Body of pancreas (tissue), 4 donors: ENCODE measurements at regions not wholly inside any gene's neighbourhood (a gene's known extent, or its start where the extent isn't known, plus 50 kb on each side); places are given as distances from the start of the nearest gene placed in this dataset.

Source experiments
- ATAC-seq: fragments of 150-250 bp; one replicate; pipeline ENCODE4 v1.9.1; 2016
- DNase-seq, 4 donors: peaks; one replicate each; pipeline ENCODE4 v3.0.0-alpha.2; 2019
- H3K27ac ChIP-seq, 4 donors: fragments of 200-600 bp; sonication (generic); 1 replicate in 3 of 4; 2 replicates in 1 of 4; pipeline versions ENCODE4 v1.5.1 to v1.6.1; 2016 to 2019; ENCODE audit warnings: mild to moderate bottlenecking in 1 of 4, mixed read lengths in 1 of 4, moderate library complexity in 1 of 4
- H3K27me3 ChIP-seq, 2 donors: fragments of 200-600 bp; sonication (generic); one replicate each; pipeline ENCODE4 v1.6.0; 2016; ENCODE audit warnings: mild to moderate bottlenecking in 1 of 2
- H3K36me3 ChIP-seq, 2 donors: fragments of 200-600 bp; sonication (generic); replicated peaks in 1 of 2; 2 replicates each; pipeline ENCODE4 v1.5.1; 2016; ENCODE audit warnings: low read depth in 2 of 2; ENCODE audit not compliant: insufficient read depth in 1 of 2
- H3K4me1 ChIP-seq: fragments of 200-600 bp; sonication (generic); one replicate; pipeline ENCODE4 v1.6.0; 2016
- H3K4me3 ChIP-seq, 2 donors: fragments of 200-600 bp; sonication (generic); 1 replicate in 1 of 2; 2 replicates in 1 of 2; pipeline ENCODE4 v1.5.1; 2016 to 2019
- H3K9me3 ChIP-seq, 3 donors: fragments of 200-600 bp; sonication (generic); 1 replicate in 2 of 3; 2 replicates in 1 of 3; pipeline ENCODE4 v1.5.1; 2016
- POLR2A ChIP-seq, 3 donors: fragments of 450-650 bp; IDR thresholded peaks; one replicate each; pipeline ENCODE4 v1.6.1; 2016; ENCODE audit warnings: antibody characterized with exemption in 3 of 3, mild to moderate bottlenecking in 2 of 3
- WGBS, 2 donors: methylation state at CpG; one replicate each; pipeline ENCODE4 v1.1.5; 2017; 5-methylcytosine and 5-hydroxymethylcytosine counted together
- intact Hi-C: fragments of 100-400 bp; cut with DNase I; formaldehyde crosslinking; loops from one replicate; pipeline ENCODE4 v1.15.1; 2023
- TF ChIP-seq, protein P1 (sequence below), 7 experiments: fragments of 450-650 bp in 4 of 7; fragments of 200-600 bp in 3 of 7; sonication (generic) in 3 of 7; IDR thresholded peaks; one replicate each; pipeline ENCODE4 v1.5.1; 2016 to 2019; ENCODE audit warnings: antibody characterized with exemption in 7 of 7

DNA sequence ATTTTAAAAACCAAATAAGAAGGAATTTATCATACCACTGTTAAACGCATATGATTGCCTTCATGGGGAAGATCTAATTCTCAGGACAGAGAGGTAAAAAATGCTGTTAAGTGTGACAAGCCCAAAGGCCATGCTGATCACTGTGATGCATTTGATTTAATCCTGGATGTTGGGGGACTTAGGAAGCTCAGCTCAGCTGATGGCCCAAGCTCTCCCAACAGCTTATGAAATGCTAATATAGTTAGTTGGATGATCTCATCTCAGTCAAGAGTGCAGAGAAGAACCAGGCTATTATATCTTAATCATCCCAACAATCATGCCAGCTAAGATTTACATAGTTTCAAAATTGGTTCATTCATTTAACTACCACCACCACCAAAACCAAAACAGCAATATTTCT, 340.0 kb downstream of the IL20RB start:
- TF ChIP-seq POLR2A (IDR thresholded peaks at IDR 0.05): no peak
- TF ChIP-seq, protein P1, sequence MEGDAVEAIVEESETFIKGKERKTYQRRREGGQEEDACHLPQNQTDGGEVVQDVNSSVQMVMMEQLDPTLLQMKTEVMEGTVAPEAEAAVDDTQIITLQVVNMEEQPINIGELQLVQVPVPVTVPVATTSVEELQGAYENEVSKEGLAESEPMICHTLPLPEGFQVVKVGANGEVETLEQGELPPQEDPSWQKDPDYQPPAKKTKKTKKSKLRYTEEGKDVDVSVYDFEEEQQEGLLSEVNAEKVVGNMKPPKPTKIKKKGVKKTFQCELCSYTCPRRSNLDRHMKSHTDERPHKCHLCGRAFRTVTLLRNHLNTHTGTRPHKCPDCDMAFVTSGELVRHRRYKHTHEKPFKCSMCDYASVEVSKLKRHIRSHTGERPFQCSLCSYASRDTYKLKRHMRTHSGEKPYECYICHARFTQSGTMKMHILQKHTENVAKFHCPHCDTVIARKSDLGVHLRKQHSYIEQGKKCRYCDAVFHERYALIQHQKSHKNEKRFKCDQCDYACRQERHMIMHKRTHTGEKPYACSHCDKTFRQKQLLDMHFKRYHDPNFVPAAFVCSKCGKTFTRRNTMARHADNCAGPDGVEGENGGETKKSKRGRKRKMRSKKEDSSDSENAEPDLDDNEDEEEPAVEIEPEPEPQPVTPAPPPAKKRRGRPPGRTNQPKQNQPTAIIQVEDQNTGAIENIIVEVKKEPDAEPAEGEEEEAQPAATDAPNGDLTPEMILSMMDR (IDR thresholded peaks at IDR 0.05): no peak
- Histone ChIP-seq H3K27me3 (no peaks in the 10 kb centered on the region), H3K4me1 (no peaks in the 10 kb centered on the region), H3K36me3 (no peaks in the 10 kb centered on the region), H3K4me3 (no peak overlapping the region), H3K9me3 (no peaks in the 10 kb centered on the region), H3K27ac (no peak overlapping the region)
- intact Hi-C loops: no loop called here
- 50 to 57% methylated on average over 1 of the region's 1 CpG for WGBS, 2 donors
- DNase-seq (no peak), ATAC-seq (no peak)

DNA sequence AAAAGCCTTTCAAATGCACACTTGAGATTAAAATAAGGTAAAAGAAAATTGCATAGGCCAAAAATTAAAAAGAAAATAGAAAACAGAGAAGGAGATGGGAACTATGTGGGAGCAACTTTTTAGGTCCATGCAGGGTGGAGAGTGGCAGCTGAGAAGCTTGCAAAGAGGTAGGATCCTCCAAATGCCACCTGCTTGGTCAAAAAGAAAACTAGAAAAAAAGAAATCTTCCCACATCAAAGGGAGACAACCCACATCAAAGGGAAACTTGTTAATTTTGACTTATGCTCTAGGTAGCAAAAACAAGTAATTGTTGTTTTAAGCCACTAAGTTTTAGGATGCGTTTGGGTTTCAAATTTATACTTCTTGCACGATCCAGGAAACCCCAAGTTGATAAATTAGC, 342.9 kb downstream of the IL20RB start:
- Histone ChIP-seq H3K9me3 (no peaks in the 10 kb centered on the region), H3K27me3 (no peaks in the 10 kb centered on the region), H3K36me3 (no peaks in the 10 kb centered on the region), H3K4me3 (no peak overlapping the region), H3K27ac (no peak overlapping the region), H3K4me1 (no peaks in the 10 kb centered on the region)
- intact Hi-C loops: no loop called here
- ATAC-seq (no peak), DNase-seq (no peak)
- TF ChIP-seq, protein P1 (IDR thresholded peaks at IDR 0.05): no peak
- TF ChIP-seq POLR2A (IDR thresholded peaks at IDR 0.05): no peak
- 60 to 66% methylated on average over 2 of the region's 2 CpGs for WGBS, 2 donors

DNA sequence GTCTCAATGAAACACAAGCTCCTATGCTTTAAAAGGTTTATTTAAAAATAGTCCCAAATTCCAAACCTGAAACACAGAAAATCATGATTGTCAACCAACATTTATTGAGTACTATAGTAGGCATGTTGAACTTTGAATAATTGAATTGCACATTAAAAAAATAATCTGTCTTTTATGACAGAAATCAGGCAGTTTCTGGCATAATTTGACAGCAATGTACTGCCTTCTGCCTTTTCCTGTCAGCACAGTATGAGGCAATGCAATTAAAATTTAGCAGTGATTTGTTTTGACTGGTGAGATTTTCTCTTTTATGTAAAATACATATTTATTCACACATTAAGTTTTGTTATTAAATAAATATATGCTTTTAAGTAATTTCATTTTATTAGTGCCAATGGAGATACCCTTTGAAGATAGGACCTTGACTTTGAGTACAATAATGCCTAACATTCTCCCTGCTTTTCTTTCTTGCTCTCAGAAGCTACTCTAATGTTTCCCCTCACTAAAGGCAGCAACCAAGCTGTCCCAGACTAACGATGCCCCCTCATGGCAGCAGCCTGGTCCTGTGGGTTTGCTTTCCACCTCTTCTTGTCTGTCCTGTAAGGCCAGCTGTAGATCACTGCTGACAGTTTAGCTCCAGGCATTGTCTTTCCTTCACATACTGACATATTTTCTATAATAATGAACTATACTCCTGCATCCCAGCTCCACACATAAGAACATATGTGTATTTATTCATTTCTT, 346.7 kb downstream of the IL20RB start:
- Histone ChIP-seq H3K27me3 (no peaks in the 10 kb centered on the region), H3K4me3 (no peak overlapping the region), H3K4me1 (no peaks in the 10 kb centered on the region), H3K36me3 (no peaks in the 10 kb centered on the region), H3K27ac (no peak overlapping the region), H3K9me3 (no peaks in the 10 kb centered on the region)
- TF ChIP-seq, protein P1 (IDR thresholded peaks at IDR 0.05): no peak
- TF ChIP-seq POLR2A (IDR thresholded peaks at IDR 0.05): no peak
- 22 to 38% methylated on average over 1 of the region's 1 CpG for WGBS, 2 donors
- DNase-seq (no peak), ATAC-seq (no peak)
- intact Hi-C loops: no loop called here

DNA sequence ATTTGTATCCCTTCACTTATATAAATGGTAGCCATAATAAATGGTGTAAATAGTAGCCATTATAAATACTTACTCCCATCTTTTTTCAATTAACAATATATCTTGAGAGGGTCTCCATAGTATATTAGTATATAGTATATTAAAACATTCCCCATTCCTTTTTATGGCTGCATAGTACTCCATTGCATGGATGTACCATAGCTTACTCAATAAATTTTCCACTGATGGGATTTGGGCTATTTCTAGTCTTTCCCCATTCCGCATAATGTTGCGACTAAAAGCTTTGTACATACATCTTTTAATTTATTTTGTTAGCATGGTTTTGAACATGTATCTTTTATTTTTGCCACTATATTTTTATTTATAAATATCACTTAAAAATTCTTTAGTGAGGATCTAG, 366.3 kb downstream of the IL20RB start:
- Histone ChIP-seq H3K9me3 (no peaks in the 10 kb centered on the region), H3K27me3 (no peaks in the 10 kb centered on the region), H3K4me3 (no peak overlapping the region), H3K4me1 (no peaks in the 10 kb centered on the region), H3K27ac (no peak overlapping the region), H3K36me3 (no peaks in the 10 kb centered on the region)
- 90 to 96% methylated on average over 2 of the region's 2 CpGs for WGBS, 2 donors
- intact Hi-C loops: no loop called here
- ATAC-seq (no peak), DNase-seq (no peak)
- TF ChIP-seq, protein P1 (IDR thresholded peaks at IDR 0.05): no peak
- TF ChIP-seq POLR2A (IDR thresholded peaks at IDR 0.05): no peak

DNA sequence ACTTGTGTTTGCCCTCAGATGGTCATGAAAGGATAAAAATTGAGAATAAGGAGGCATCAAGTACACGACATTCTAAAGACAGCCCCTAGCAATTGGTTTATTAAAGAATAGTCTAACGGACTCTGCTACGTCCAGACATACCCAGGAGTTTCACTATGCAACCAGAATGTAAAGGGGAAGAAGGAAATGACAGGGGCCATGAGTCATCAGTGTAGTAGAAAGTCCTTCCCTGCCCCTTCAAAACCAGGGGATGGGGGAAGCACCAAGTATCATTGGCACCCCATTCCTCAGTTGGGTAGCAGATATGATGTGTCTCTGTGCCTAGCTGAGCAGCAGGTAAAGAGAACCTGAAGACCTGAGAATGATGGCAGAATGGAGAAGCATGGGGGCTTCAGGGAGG, 367.4 kb downstream of the IL20RB start:
- Histone ChIP-seq H3K4me1 (no peaks in the 10 kb centered on the region), H3K27me3 (no peaks in the 10 kb centered on the region), H3K9me3 (no peaks in the 10 kb centered on the region), H3K4me3 (no peak overlapping the region), H3K36me3 (no peaks in the 10 kb centered on the region), H3K27ac (no peak overlapping the region)
- DNase-seq: no peak
- WGBS, 2 donors: 46 to 50% methylated on average over 3 of the region's 3 CpGs
- no peak for TF ChIP-seq POLR2A (IDR thresholded peaks at IDR 0.05)
- TF ChIP-seq, protein P1 (IDR thresholded peaks at IDR 0.05): no peak
- ATAC-seq: no peak
- intact Hi-C loops: no loop called here
